SK-N-SH (cell line): ENCODE measurements at regions not wholly inside any gene's neighbourhood (a gene's known extent, or its start where the extent isn't known, plus 50 kb on each side); places are given as distances from the start of the nearest gene placed in this dataset.

Experiments used
- CHD2 ChIP-seq: fragments of 150-350 bp; IDR thresholded peaks from 2 replicates; pipeline ENCODE4 v1.6.1; 2018; ENCODE audit warnings: low read length; ENCODE audit not compliant: partially characterized antibody
- CTCF ChIP-seq: fragments of 200-600 bp; sonication (generic); IDR thresholded peaks from 2 replicates; pipeline ENCODE4 v1.6.1; 2017; ENCODE audit warnings: antibody characterized with exemption, mild to moderate bottlenecking, moderate library complexity
- EP300 ChIP-seq, 2 experiments: IDR thresholded peaks; 2 replicates each; pipeline versions ENCODE4 v1.4.0 to v1.6.1; 2012; ENCODE audit warnings: borderline replicate concordance in 1 of 2, low read depth in 1 of 2, low read length in 1 of 2
- FOXM1 ChIP-seq: IDR thresholded peaks from 2 replicates; pipeline ENCODE4 v1.4.0; 2012; ENCODE audit warnings: low read depth, mild to moderate bottlenecking
- JUND ChIP-seq: IDR thresholded peaks from 2 replicates; pipeline ENCODE4 v1.4.0; 2012
- MEF2A ChIP-seq: IDR thresholded peaks from 2 replicates; pipeline ENCODE4 v1.4.0; 2012; ENCODE audit warnings: low read depth, borderline replicate concordance
- POLR2AphosphoS5 ChIP-seq: IDR thresholded peaks from 2 replicates; pipeline ENCODE4 v1.6.1; 2012; ENCODE audit warnings: low read depth, low read length
- RAD21 ChIP-seq: IDR thresholded peaks from 2 replicates; pipeline ENCODE4 v1.6.1; 2012; ENCODE audit warnings: mild to moderate bottlenecking, low read length
- RFX5 ChIP-seq: IDR thresholded peaks from 2 replicates; pipeline ENCODE4 v1.6.1; 2012; ENCODE audit warnings: mild to moderate bottlenecking, improper control_type of control experiment, low read length
- USF2 ChIP-seq: fragments of 150-350 bp; IDR thresholded peaks from 2 replicates; pipeline ENCODE4 v1.6.1; 2017; ENCODE audit warnings: antibody characterized with exemption, low read length, low read depth, borderline replicate concordance
- TF ChIP-seq, protein P1 (sequence below): IDR thresholded peaks from 2 replicates; pipeline ENCODE4 v1.4.0; 2012; ENCODE audit warnings: low read depth

DNA sequence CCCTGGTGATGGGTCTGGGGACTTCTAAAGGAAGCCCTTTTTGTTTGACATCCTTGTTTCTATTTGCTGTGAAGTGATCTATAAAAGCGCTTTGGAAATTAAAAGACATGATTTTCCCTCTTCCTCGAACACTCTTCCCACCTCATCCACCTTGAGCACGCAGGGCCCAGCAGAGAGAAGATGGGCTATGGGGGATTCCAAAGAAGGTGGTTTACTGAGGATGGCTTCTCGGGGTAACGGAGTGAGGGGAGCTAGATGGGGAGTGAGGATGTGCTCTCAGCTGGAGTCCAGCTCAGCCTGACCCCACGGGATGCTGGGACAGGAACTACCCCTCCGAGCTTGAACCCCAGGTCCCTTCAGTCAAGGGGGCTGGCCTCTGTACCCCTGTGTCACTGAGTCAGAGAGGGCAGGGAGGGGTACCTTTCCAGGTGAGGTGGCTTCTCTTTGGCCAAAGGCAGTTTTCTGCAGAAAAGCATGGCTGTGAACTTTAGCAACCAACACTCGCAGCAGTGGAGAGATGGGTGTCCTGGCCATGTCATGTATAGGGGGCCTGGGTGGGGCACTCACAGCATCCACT lies 180.7 kb upstream of the SMAD3 start:
- TF ChIP-seq USF2 (no peak), CTCF (no peak), CHD2 (no peak), FOXM1 (no peak), MEF2A (no peak), EP300 (IDR thresholded peaks at IDR 0.05; ENCODE audit: borderline replicate concordance in 1 of 2, low read depth in 1 of 2, low read length in 1 of 2) (no peak), POLR2AphosphoS5 (no peak), RAD21 (no peak), JUND (no peak), RFX5 (no peak)
- TF ChIP-seq, protein P1, sequence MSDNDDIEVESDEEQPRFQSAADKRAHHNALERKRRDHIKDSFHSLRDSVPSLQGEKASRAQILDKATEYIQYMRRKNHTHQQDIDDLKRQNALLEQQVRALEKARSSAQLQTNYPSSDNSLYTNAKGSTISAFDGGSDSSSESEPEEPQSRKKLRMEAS, result no peak
